Lower lobe of right lung (tissue), 2 donors: ENCODE measurements at regions not wholly inside any gene's neighbourhood (a gene's known extent, or its start where the extent isn't known, plus 50 kb on each side); places are given as distances from the start of the nearest gene placed in this dataset.

ENCODE experiments used
- ATAC-seq, 2 donors: fragments of 200-7000 bp; cut with Tn5 transposase; one replicate each; pipeline ENCODE4 v1.9.1; 2020 to 2022; ENCODE audit warnings: mild to moderate bottlenecking in 2 of 2, moderate library complexity in 2 of 2
- DNase-seq: peaks from one replicate; pipeline ENCODE4 v3.0.0-alpha.2; 2020
- H3K27ac ChIP-seq: fragments of 200-600 bp; one replicate; pipeline ENCODE4 v1.8.0; 2022
- H3K27me3 ChIP-seq: fragments of 200-600 bp; one replicate; pipeline ENCODE4 v1.8.0; 2022; ENCODE audit warnings: low read depth
- H3K36me3 ChIP-seq: fragments of 200-600 bp; one replicate; pipeline ENCODE4 v1.8.0; 2022; ENCODE audit warnings: mild to moderate bottlenecking
- H3K4me1 ChIP-seq: fragments of 200-600 bp; one replicate; pipeline ENCODE4 v1.8.0; 2022
- H3K4me3 ChIP-seq: fragments of 200-600 bp; one replicate; pipeline ENCODE4 v1.8.0; 2022; ENCODE audit warnings: mild to moderate bottlenecking
- H3K9me3 ChIP-seq: fragments of 200-600 bp; one replicate; pipeline ENCODE4 v1.8.0; 2022
- intact Hi-C: fragments of 100-400 bp; cut with DNase I; formaldehyde crosslinking; loops from one replicate; pipeline ENCODE4 v1.11.0; 2022
- TF ChIP-seq, protein P1 (sequence below): fragments of 200-600 bp; IDR thresholded peaks from one replicate; pipeline ENCODE4 v1.8.0; 2022; ENCODE audit warnings: antibody characterized with exemption, mild to moderate bottlenecking
- donor health status: DM: no; HTN: yes; CAD: no; lungs with severe emphysema.

DNA sequence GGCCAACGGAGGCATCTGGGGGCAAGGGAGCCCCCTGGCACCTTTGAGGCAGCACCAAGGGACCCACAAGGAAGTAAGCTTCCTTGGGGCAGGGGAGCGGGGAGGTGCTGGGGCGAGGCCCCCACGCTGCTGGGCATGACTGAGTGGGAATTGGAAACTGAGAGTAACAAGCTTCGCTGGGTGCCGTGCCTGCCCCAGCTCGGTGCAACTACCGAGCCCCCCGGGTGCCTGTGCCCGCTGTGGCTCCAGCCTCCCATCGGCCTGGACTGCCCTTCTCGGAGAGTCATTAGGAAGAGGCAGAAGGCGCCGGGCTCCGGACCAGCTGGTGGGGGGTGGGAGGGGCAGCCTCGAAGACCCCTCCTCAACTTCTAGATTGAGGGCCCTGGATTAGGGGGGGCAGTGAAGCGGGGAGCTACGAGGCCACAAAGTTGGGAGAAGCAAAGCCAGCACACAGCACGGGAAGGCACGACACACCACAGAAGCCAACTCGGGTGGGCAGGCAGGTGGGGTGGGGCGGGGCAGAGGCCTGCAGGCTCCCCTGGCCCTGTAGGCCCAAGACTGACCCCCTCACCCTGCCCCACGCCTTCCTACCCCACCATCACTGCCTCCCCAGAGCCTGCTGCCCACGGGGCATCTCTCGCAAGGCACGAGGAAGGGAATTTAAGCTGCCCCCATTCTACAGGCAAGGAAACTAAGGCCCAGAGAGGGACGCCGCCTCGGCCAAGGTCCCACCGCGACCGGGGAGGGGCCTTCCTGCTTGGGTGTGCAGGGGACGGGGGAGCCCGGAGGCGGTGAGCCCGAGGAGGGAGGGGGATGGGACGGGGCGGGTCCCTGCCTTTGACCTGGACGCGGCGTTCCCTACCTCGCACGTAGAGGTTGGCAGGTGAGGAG lies 83.2 kb downstream of the PTPRS start:
- H3K36me3 ChIP-seq = peaks cover 36% of the 10 kb centered on the region
- ATAC-seq (no peak), DNase-seq (no peak)
- H3K4me1 ChIP-seq = no peaks in the 10 kb centered on the region
- H3K9me3 ChIP-seq = peaks cover 12% of the 10 kb centered on the region
- intact Hi-C loops = no loop called here
- TF ChIP-seq, protein P1, sequence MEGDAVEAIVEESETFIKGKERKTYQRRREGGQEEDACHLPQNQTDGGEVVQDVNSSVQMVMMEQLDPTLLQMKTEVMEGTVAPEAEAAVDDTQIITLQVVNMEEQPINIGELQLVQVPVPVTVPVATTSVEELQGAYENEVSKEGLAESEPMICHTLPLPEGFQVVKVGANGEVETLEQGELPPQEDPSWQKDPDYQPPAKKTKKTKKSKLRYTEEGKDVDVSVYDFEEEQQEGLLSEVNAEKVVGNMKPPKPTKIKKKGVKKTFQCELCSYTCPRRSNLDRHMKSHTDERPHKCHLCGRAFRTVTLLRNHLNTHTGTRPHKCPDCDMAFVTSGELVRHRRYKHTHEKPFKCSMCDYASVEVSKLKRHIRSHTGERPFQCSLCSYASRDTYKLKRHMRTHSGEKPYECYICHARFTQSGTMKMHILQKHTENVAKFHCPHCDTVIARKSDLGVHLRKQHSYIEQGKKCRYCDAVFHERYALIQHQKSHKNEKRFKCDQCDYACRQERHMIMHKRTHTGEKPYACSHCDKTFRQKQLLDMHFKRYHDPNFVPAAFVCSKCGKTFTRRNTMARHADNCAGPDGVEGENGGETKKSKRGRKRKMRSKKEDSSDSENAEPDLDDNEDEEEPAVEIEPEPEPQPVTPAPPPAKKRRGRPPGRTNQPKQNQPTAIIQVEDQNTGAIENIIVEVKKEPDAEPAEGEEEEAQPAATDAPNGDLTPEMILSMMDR = no peak
- no peak overlapping the region for H3K4me3 ChIP-seq
- no peak overlapping the region for H3K27ac ChIP-seq
- no peaks in the 10 kb centered on the region for H3K27me3 ChIP-seq

DNA sequence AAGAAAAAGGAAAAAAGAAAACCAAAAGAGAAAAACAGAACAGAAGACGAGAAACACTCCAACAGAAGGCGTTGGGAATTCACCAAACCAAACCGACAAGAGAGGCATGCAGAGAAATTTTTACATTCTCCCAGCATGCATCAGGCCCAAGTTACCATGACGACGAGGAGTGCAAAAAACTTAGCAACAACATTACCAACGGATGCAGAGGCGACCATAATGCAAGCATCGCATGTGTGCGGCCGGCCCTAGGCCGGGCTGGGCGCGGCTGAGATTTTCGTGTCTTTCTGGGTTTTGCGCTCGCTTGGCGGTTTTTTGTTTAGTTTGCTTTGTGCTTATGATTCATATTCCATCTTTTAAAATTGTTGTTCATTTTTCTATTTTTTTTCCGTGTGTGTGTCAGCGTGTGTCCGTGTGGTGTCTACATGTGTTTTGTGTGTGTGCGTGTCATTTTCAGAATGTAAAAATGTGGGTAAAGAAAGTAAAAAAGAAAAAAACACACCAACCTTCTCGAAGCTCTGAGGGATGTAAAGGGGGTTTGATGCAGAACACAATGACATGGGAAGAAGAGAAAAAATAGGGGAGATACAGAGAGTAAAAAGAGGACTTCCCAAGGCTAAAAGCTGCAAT lies 84.9 kb downstream of the PTPRS start:
- Histone ChIP-seq H3K4me3 (no peak overlapping the region), H3K36me3 (peaks cover 36% of the 10 kb centered on the region), H3K4me1 (no peaks in the 10 kb centered on the region), H3K27ac (no peak overlapping the region), H3K9me3 (peaks cover 12% of the 10 kb centered on the region), H3K27me3 (no peaks in the 10 kb centered on the region)
- no peak for DNase-seq
- TF ChIP-seq, protein P1 = no peak
- intact Hi-C loops = no loop called here
- no peak for ATAC-seq

DNA sequence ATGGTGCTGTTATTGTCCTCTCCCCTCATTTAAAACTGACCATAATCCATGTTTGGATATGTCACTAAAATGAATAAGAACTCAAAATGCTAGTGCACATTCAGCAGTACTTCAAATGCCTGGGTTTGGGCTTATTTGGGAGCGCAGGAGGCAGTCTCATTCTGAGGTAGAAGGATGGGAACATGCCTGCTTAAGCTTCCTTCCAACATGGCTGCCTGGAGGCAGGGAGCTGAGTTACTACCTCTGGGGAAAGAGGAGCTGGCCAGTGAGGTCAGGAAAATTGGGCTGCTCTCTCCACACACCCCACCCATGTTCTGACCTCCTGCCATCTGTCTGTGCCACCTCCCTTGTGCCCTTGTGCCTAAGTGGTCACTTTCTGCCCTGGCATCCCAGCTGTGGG lies 85.7 kb downstream of the PTPRS start:
- Histone ChIP-seq H3K9me3 (peaks cover 12% of the 10 kb centered on the region), H3K4me1 (no peaks in the 10 kb centered on the region), H3K36me3 (peaks cover 33% of the 10 kb centered on the region), H3K27ac (no peak overlapping the region), H3K4me3 (no peak overlapping the region), H3K27me3 (no peaks in the 10 kb centered on the region)
- no peak for ATAC-seq
- TF ChIP-seq, protein P1 = no peak
- DNase-seq = no peak
- intact Hi-C loops = no loop called here

DNA sequence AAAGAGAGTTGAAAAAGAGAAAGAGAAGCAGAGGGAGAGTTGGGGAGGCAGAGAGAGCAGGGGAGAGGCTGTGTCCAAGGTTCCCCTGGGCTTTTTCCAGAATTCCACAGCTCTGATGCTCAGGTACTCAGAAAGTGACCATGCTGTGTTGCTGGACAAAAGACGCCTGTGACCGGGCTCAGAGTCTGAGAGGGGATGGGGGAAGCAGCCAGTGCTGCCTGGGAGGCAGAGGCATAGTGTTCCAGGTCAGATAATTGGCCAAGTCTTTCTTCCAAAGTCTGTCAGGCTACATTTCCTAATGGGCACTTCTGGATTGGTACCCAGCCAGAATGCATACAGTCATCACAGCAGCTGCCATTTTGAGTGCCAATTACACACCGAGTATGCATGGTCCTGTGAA lies 86.1 kb downstream of the PTPRS start:
- ATAC-seq (no peak), DNase-seq (no peak)
- Histone ChIP-seq H3K27me3 (no peaks in the 10 kb centered on the region), H3K4me3 (no peak overlapping the region), H3K4me1 (no peaks in the 10 kb centered on the region), H3K9me3 (peaks cover 12% of the 10 kb centered on the region), H3K36me3 (peaks cover 29% of the 10 kb centered on the region), H3K27ac (no peak overlapping the region)
- intact Hi-C loops = no loop called here
- TF ChIP-seq, protein P1 = no peak

DNA sequence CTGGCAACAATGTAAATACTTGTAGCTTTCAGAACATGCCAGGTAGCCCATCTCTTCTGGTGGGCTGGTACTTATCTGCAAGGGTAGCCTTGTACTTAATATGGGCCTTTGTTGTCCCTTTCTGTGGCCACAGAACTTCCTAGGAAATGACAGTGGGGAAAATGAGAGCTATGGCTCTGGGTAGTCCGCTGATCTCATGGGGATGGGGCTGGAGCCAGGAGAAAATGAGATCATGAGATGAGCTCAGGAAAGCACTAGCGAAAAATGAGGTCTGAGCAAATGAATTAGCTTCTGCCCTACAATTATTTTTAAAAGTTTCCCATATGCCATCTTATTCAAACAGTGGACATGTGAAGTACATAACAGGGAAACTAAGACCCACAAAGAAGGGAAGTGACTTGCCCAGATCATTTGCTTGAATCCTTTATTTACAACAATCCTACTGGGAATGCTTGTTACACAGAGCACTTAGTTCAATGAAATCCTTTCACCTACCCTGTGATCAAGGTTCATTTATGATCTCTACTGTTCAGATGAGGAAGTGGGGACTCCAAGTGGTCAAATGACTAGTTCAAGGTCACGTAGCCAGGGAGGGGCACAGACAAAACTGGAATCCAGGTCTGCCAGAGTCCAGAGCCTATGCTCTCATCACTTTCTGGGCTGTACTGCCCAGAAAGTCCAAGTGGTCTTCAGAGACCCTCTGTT lies 87.1 kb downstream of the PTPRS start:
- no peak overlapping the region for H3K27ac ChIP-seq
- ATAC-seq = no peak
- H3K4me3 ChIP-seq = no peak overlapping the region
- H3K9me3 ChIP-seq = peaks cover 12% of the 10 kb centered on the region
- no peaks in the 10 kb centered on the region for H3K27me3 ChIP-seq
- TF ChIP-seq, protein P1 = no peak
- H3K4me1 ChIP-seq = no peaks in the 10 kb centered on the region
- intact Hi-C loops = no loop called here
- DNase-seq = no peak
- peaks cover 19% of the 10 kb centered on the region for H3K36me3 ChIP-seq
